Stomach (tissue), 8 donors: ENCODE measurements at regions not wholly inside any gene's neighbourhood (a gene's known extent, or its start where the extent isn't known, plus 50 kb on each side); places are given as distances from the start of the nearest gene placed in this dataset.

Experiments used
- DNase-seq, 2 donors: peaks; one replicate each; pipeline versions ENCODE4 v3.0.0 to v3.0.0-alpha.2; 2013 to 2019
- H3K27ac ChIP-seq, 5 donors: fragments of 200-600 bp in 4 of 5; sonication (generic) in 4 of 5; one replicate each; pipeline ENCODE4 v1.5.1; 2013 to 2019; ENCODE audit warnings: mild to moderate bottlenecking in 1 of 5, moderate library complexity in 1 of 5
- H3K27me3 ChIP-seq, 3 donors: fragments of 200-600 bp; sonication (generic); one replicate each; pipeline ENCODE4 v1.5.1; 2017 to 2019; ENCODE audit warnings: mixed run types in 1 of 3
- H3K36me3 ChIP-seq, 4 donors: fragments of 200-600 bp; sonication (generic); 1 replicate in 3 of 4; 2 replicates in 1 of 4; pipeline ENCODE4 v1.5.1; 2016 to 2019
- H3K4me1 ChIP-seq, 4 donors: fragments of 200-600 bp; sonication (generic); one replicate each; pipeline ENCODE4 v1.5.1; 2016 to 2019
- H3K4me3 ChIP-seq, 4 donors: fragments of 200-600 bp; sonication (generic) in 3 of 4; one replicate each; pipeline ENCODE4 v1.5.1; 2016 to 2019; ENCODE audit warnings: mild to moderate bottlenecking in 1 of 4
- H3K9me3 ChIP-seq, 4 donors: fragments of 200-600 bp; sonication (generic); one replicate each; pipeline ENCODE4 v1.5.1; 2016 to 2019
- CTCF ChIP-seq, 7 experiments: fragments of 450-650 bp in 4 of 7; fragments of 200-600 bp in 3 of 7; sonication (generic) in 3 of 7; IDR thresholded peaks; one replicate each; pipeline ENCODE4 v1.5.1; 2016 to 2019; ENCODE audit warnings: antibody characterized with exemption in 7 of 7, control low read depth in 2 of 7, mild to moderate bottlenecking in 1 of 7
- EP300 ChIP-seq: sonication (generic); formaldehyde crosslinking; IDR thresholded peaks from one replicate; pipeline ENCODE4 v1.6.1; 2017; ENCODE audit warnings: antibody characterized with exemption
- POLR2A ChIP-seq, 4 donors: fragments of 450-650 bp; IDR thresholded peaks; one replicate each; pipeline ENCODE4 v1.6.1; 2016; ENCODE audit warnings: antibody characterized with exemption in 4 of 4, control low read depth in 2 of 4, mild to moderate bottlenecking in 1 of 4, moderate library complexity in 1 of 4
- POLR2AphosphoS5 ChIP-seq, 3 donors: sonication (generic); formaldehyde crosslinking; IDR thresholded peaks; one replicate each; pipeline ENCODE4 v1.6.1; 2016; ENCODE audit warnings: antibody characterized with exemption in 3 of 3
- WGBS, 5 donors: extraction: QIAGEN DNeasy Blood & Tissue Kit in 3 of 5; methylation state at CpG; one replicate each; pipeline versions ENCODE4 v1.1.5 to v1.1.7; 2013 to 2018; 5-methylcytosine and 5-hydroxymethylcytosine counted together
- intact Hi-C: fragments of 100-400 bp; cut with DNase I; formaldehyde crosslinking; loops from one replicate; pipeline ENCODE4 v1.15.1; 2023; ENCODE audit warnings: low total_unique reads
- donor health status: healthy with polysubstance abuse.
- donor health status: Bipolar disorder and iron deficiency.
- donor health status: healthy.

GRCh38 chr11:70541699-70542098, 143.4 kb downstream of the CTTN start:
- no peak for DNase-seq
- H3K4me3 ChIP-seq, result no peak overlapping the region
- WGBS, 5 donors, result 94 to 100% (median 95%) methylated on average over 4 to 5 of the region's 5 CpGs
- H3K9me3 ChIP-seq, result peaks cover 0 to 10% (median 4%) of the 10 kb centered on the region in 4 donors
- no peak overlapping the region for H3K27ac ChIP-seq
- TF ChIP-seq POLR2A (IDR thresholded peaks at IDR 0.05), result no peak
- no peak for TF ChIP-seq EP300
- TF ChIP-seq POLR2AphosphoS5 (IDR thresholded peaks at IDR 0.05), result no peak
- TF ChIP-seq CTCF (IDR thresholded peaks at IDR 0.05), result no peak
- H3K27me3 ChIP-seq, result no peaks in the 10 kb centered on the region
- H3K4me1 ChIP-seq, result no peaks in the 10 kb centered on the region
- H3K36me3 ChIP-seq, result no peaks in the 10 kb centered on the region
- intact Hi-C loops, result no loop called here

- TF ChIP-seq CTCF (IDR thresholded peaks at IDR 0.05) (no peak), EP300 (no peak), POLR2AphosphoS5 (IDR thresholded peaks at IDR 0.05) (no peak), POLR2A (IDR thresholded peaks at IDR 0.05) (no peak)
- Histone ChIP-seq H3K27ac (no peak overlapping the region), H3K27me3 (no peaks in the 10 kb centered on the region), H3K36me3 (no peaks in the 10 kb centered on the region), H3K9me3 (peaks cover 0 to 10% (median 4%) of the 10 kb centered on the region in 4 donors), H3K4me1 (no peaks in the 10 kb centered on the region), H3K4me3 (no peak overlapping the region)
- WGBS, 5 donors, result 70 to 83% (median 80%) methylated on average over 6 of the region's 6 CpGs
- intact Hi-C loops, result no loop called here
- no peak for DNase-seq
These were observed 144.1 kb downstream of the CTTN start for GRCh38 chr11:70542406-70542805.

GRCh38 chr11:70542811-70543210, 144.5 kb downstream of the CTTN start:
- intact Hi-C loops, result no loop called here
- peaks cover 0 to 10% (median 4%) of the 10 kb centered on the region in 4 donors for H3K9me3 ChIP-seq
- no peaks in the 10 kb centered on the region for H3K36me3 ChIP-seq
- no peak overlapping the region for H3K4me3 ChIP-seq
- no peaks in the 10 kb centered on the region for H3K27me3 ChIP-seq
- WGBS, 5 donors, result 87 to 96% (median 94%) methylated on average over 12 of the region's 12 CpGs
- no peak for TF ChIP-seq EP300
- no peak for TF ChIP-seq CTCF (IDR thresholded peaks at IDR 0.05)
- no peaks in the 10 kb centered on the region for H3K4me1 ChIP-seq
- no peak overlapping the region for H3K27ac ChIP-seq
- no peak for DNase-seq

- H3K27me3 ChIP-seq, result peaks cover 0 to 3% (median 0%) of the 10 kb centered on the region in 3 donors
- no peak overlapping the region for H3K27ac ChIP-seq
- 75 to 86% (median 79%) methylated on average over 7 of the region's 7 CpGs for WGBS, 5 donors
- no peak for DNase-seq
- H3K9me3 ChIP-seq, result peaks cover 0 to 10% (median 4%) of the 10 kb centered on the region in 4 donors
- no peaks in the 10 kb centered on the region for H3K4me1 ChIP-seq
- H3K4me3 ChIP-seq, result no peak overlapping the region
- intact Hi-C loops, result no loop called here
- no peak for TF ChIP-seq CTCF (IDR thresholded peaks at IDR 0.05)
- no peak for TF ChIP-seq EP300
- no peak for TF ChIP-seq POLR2A (IDR thresholded peaks at IDR 0.05)
- no peak for TF ChIP-seq POLR2AphosphoS5 (IDR thresholded peaks at IDR 0.05)
- no peaks in the 10 kb centered on the region for H3K36me3 ChIP-seq
These were observed 145.3 kb downstream of the CTTN start for GRCh38 chr11:70543611-70544010.
